ENCODE measurements at regions not wholly inside any gene's neighbourhood (a gene's known extent, or its start where the extent isn't known, plus 50 kb on each side); places are given as distances from the start of the nearest gene placed in this dataset.

DNA sequence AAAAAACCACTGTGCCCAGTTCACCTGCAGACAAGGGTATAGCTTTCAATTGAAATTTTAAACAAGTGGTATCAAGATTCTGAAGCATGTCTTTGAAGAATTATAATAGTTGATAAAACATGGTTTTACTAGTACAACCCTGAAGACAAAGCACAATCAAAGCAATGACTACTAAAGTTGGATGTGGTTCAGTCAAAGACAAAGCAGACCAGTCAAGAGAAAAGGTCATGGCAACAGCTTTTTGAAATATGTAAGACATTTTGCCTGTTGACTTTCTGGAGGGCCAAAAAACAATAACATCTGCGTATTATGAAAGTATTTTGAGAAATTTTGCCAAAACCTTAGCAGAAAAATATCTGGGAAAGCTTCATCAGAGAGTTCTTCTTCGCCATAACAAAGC lies 1393.6 kb downstream of the SI start:
- DNase-seq (ENCODE audit: low read depth, low spot score), result no peak

DNA sequence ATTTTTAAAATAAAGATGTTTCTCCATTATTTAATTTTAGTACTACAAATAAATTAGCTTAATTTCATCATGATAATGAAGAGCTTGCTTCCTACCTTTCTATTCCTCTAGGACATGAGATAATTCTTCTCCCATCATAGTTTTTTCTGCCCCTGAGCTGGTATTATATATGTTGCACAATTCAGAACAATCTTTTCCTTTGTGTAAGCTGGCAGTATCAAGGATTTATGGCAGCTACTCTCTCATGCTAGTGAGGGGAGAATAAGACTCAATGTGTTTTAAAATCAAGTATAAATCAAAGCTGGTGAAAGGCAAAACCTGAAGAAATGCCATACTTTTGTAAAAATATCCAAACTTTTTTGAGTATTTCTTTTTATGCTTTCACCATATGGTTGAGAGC lies 1405.3 kb downstream of the SI start:
- DNase-seq (ENCODE audit: low read depth, low spot score), result no peak

DNA sequence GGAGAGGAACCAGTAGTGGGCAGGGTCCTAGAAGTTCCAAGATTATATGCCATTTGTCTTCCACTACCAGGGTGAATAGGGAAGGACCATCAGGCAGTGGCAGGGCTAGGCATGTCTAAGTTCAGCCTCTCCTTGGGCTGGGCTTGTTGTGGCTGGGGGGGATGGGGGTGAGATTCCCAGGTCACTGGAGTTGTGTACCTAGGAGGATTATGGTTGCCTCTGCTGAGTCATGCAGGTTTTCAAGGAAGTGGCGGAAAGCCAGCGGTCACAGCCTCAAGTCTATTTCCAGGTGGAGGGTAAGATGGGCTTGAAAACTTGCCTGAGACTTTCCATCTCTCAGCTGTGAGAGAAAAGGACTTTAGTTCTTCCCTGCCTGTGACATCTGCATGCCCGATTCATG lies 1407.1 kb downstream of the SI start:
- no peak for DNase-seq (ENCODE audit: low read depth, low spot score)

DNA sequence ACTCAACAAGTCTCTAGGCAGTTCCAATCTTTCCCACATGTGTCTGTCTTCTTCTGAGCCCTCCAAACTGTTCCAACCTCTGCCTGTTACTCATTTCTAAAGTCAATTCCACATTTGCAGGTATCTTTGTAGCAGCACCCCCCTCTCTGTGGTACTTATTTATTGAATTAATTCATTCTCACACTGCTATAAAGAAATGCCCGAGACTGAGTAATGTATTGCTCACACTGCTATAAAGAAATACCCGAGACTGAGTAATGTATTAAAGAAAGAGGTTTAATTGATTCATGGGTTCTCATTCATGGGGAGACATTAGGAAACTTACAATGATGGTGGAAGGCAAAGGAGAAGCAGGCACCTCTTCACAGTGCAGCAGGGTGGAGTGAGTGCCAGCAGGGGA lies 1413.8 kb downstream of the SI start:
- DNase-seq (ENCODE audit: low read depth, low spot score), result no peak

DNA sequence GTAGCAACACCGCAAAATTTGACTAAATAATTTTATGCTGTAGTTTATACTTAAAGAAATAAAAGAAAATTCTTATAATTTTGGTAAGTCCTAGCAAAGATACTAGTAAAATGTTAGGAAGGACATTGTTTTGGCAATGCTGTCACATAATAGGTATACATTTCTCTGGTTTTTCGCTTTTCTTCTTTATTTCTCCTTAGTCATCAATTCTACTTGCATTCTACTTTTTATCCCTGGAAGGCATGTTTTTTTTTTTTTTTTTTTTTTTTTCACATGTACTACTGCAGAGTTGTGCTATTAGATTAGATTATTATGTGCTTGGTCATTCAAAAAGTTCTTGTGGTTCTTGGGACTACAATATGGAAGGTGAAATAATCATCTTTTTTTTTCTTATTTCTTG lies 1421.2 kb downstream of the SI start:
- no peak for DNase-seq (ENCODE audit: low read depth, low spot score)

DNA sequence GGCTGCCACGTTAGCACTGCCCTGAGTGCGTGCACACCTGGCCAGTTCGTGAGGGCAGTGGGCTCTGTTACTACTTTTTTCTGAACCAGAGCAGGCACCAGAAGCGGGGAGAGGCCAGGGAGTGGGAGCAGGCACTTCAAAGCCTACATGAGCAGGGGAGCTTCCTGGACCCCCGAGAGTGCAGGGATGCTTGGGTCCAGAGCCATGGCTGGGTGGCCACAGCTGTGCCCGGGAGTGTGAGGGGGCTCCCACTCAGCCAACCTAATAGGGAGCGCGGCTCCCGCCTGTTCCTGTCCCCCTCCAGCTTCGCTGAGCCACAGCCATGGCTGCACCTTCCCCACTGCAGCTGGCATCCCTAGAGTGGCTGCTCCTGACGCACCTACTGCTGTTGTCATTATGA lies 1423.3 kb downstream of the SI start:
- DNase-seq (ENCODE audit: low read depth, low spot score), result no peak

DNA sequence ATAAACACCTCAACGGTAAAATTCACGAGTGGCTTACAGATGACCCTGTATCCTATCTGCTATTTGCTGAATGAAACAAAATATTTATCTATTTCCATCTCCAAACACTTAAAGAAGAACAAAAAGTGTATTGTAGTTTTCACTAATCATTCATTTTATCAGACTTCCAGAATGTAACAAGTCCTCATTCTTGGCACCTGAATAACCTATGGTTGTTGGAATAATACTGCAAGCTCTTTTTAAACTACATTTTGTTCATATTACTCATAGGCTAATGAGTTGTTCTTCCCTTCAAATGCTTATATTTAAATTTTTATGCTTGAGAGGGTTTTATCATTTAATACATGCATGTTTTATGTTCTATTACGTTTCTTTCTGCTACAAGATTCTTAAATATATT lies 1434.1 kb downstream of the SI start:
- DNase-seq (ENCODE audit: low read depth, low spot score), result no peak

DNA sequence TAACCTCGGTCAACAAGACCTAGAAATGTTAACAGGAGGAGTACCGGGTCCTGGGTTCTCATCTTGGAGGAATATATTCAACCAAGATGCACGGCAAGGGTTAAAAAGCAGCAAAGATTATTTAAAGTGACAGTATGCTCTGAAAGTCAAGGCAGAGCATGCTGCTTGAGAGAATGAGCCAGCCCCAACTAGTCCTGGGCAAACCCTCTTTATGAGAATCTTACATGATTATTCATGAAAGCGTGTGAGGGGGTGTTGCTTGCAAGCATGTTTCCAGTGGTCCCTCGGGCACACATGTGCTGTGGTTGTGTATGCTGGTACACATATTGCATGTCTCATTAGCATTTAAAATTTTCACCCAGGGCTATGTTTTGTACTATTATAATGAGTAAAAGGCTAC lies 1445.6 kb downstream of the SI start:
- no peak for DNase-seq (ENCODE audit: low read depth, low spot score)

DNA sequence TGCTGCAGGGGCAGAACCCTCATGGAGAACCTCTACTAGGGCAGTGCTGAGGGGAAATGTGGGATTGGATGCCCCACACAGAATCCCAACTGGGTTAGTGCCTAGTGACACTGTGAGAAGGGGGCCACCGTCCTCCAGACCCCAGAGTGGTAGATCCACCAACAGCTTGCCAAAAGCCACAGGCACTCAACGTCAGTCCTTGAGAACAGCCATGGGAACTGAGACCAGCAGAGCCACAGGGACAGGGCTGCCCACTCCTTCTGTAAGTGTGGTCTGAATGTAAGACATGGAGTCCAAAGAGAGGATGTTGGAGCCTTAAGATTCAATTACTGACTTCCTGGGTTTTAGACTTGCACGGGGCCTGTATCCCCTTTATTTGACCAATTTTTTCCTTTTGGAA lies 1451.5 kb downstream of the SI start:
- DNase-seq (ENCODE audit: low read depth, low spot score), result no peak

DNA sequence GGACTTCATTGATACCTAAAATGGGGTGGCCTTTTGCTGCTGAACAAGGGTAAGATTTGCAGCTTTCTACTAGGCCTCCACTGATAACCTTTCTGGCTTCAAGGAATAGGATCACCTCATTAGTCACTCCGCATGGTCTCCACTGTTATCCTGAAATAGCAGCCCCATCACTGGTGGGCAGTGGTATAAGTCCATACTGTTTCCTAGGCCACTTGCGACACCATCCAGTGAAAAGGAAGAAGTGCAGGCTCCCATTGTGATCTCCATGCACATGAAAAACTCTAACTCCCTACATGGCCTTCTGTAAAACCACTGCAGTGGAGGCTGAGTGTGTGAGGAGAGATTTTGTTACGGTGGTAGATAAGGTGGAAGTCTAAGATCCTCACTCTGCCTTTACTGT lies 1455.9 kb downstream of the SI start:
- peak; percentile 78 for DNase-seq (ENCODE audit: low read depth, low spot score)

DNA sequence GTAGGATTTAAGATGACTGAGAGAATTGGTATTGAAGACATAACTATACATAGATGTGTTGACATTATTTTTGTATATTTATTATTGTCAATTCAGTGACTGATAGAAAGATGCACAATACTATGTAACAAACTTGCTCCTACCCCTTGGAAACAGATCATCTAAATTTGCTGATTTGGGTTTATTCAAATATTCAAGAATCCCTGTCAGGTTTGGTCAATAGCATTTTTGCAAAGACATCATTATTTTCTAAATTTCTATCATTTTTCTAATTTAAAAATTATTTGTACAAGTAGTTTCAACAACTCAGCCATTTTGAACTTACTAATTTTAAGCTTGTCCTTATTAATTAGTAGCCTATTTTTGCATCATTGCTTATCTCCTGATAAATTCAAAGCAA lies 1463.4 kb downstream of the SI start:
- no peak for DNase-seq (ENCODE audit: low read depth, low spot score)

DNA sequence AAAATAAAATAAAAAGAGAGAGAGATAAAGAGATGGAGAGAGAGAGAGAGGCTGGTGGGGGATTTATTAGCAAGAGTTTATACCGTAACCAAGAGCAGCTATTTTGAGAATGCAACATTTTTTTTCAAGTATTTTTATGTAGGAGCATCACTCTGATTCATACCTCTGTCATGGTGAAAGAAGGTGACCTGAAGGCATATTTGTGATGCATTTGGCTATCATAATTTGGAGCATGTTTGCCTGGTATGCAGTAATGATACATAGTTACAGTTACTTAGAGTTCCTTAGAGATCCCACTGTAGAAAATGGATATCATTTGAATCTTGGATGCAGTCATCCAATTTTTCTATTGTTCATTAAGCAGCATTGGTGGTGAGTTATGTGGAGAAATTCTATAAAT lies 1472.4 kb downstream of the SI start:
- DNase-seq (ENCODE audit: low read depth, low spot score), result no peak

DNA sequence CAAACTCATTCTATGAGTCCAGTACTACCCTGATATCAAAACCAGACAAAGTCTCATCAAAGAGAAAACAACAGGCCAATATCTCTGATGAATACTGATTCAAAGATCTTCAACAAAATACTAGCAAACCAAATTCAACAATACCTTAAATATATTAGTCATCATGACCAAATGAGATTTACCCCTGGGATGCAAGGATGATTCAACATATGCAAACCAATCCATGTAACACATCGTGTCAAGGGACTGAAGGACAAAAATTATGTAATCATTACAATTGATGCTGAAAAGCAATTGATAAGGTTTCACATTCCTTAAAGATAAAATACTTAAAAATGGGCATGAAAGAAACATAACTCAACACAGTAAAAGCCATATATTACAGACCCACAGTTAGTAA lies 1476.9 kb downstream of the SI start:
- DNase-seq (ENCODE audit: low read depth, low spot score), result no peak

DNA sequence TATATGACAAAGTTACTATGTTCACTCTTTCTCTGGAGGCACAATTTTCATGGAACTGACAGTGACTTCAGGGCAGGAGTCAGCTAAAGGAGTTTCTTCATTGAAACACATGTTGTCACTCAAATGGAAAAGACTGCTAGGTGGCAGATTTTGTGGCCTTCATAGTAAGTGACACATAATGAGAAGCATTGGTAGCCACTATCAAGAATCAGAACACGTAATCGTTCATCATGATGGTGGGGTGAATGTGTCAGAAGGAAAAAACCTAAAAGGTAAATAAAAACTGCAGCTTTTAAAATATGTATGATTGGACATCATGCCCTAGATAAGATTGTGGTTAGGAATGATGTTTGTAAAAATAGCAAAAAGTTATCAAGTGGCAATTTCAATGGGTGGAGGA lies 1491.0 kb downstream of the SI start:
- DNase-seq (ENCODE audit: low read depth, low spot score), result no peak

DNA sequence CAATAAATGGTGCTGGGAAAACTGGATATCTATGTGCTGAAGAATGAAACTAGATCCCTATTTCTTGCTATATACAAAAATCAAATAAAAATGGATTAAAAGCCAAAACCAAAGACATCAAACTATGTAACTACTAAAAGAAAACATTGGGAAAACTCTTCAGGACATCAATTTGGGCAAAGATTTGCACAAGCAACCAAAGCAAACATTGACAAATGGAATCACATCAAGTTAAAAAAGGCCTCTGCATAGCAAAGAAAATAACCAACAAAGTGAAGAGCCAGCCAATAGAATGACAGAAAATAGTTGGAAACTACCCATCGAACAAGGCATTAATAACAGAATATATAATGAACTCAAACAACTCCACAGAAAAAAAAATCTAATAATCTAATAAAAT lies 1495.3 kb downstream of the SI start:
- DNase-seq (ENCODE audit: low read depth, low spot score), result no peak

DNA sequence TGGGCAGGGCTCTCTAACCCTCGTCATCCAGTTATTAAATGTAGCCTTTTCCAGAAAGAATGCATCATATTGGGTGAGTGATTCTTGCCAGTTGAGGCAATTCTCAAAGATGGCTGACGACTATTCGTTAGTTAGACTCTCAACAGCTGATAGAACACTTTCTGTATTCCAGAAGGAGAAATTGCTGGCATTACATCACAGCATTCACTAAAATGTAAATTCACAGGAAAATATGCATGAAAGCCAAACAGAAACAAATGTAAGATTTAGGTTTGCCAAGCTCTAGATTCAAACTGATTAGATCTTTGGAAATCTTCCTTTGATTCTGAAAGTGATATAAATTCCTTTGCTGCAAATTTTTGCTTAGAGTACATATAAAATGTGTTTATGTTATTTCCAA lies 1501.0 kb downstream of the SI start:
- DNase-seq (ENCODE audit: low read depth, low spot score), result no peak

DNA sequence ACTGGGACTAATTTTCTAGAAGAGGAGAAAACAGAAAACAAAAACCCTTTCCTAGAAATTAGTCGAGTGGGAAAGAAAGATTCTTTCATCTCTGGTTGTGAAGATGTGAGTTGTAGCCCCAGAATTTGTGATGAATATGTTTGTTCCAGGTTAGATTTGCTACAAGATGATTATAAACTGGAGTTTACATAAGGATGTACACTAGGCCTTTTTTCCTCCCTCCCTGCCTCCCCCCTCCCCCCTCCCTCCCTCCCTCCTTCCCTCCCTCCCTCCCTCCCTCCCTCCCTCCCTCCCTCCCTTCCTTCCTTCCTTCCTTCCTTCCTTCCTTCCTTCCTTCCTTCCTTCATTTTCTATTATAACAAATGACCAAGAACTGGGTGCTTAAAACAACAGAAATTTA lies 1502.0 kb downstream of the SI start:
- no peak for DNase-seq (ENCODE audit: low read depth, low spot score)

DNA sequence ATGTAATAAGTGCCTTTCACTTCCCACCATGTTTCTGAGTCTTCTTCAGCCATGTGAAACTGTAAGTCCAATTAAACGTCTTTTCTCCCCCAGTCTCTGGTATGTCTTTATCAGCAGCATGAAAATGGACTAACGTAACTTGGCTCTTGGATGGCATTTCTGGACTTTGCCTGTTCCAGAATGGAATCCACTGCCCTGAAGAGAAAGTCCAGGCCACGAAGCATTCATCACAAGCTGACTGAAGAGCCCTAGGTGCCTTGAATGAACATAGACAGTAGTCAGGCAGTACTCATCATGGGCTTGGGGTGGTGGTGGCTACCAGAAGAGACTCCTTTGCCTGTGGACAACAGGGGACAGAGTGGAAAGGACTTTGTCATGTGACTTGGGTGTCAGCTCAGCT lies 1505.0 kb downstream of the SI start:
- no peak for DNase-seq (ENCODE audit: low read depth, low spot score)

DNA sequence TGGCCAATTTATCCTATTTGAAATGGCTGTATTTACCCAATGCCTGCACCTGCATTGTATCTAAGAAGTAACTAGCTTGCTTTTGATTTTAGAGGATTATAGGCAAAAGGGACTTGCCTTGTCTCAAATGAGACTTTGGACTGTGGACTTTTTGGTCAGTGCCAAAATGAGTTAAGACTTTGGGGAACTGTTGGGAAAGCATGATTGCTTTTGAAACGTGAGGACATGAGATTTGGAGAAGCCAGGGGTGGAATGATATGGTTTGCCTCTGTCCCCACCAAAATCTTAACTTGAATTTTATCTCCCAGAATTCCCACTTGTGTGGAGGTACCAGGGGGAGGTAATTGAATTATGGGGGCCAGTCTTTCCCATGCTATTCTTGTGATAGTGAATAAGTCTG lies 1505.4 kb downstream of the SI start:
- DNase-seq (ENCODE audit: low read depth, low spot score), result no peak

DNA sequence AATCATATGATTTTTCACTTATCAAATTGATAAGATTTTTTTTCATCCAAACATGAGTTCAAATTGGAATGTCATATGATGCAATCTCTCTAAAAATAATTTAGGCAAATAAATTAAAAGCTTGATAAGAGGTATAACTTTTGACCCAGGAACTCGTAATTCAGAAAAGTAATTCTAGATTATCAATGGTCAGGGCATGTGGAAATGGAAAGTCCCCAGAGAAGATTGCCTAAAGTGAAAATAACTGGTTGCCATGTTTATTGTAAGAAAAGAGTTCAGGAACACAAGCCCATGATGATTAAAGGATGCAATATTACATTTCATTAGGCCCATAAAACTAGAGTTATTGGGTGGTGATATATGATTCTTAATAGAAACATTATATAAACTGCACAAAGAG lies 1514.8 kb downstream of the SI start:
- no peak for DNase-seq (ENCODE audit: low read depth, low spot score)

DNA sequence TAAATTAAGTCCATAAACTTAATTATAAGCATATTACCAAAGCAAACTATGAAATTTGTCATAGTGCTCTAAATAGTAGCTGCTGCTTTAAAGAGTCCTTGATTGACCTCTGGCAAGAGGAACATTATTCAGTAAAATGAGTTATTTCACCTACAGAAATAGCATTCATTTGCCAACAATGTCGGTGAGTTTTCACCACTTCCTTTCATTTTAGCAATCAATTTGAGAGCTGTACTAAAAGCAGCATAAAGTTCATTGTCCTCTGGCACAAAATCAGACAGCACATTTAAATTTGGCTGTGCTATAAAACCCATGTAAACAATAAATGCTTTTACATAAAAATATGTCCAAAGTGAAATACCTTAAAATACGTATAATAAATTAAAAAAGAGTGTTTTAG lies 1515.7 kb downstream of the SI start:
- DNase-seq (ENCODE audit: low read depth, low spot score), result no peak

DNA sequence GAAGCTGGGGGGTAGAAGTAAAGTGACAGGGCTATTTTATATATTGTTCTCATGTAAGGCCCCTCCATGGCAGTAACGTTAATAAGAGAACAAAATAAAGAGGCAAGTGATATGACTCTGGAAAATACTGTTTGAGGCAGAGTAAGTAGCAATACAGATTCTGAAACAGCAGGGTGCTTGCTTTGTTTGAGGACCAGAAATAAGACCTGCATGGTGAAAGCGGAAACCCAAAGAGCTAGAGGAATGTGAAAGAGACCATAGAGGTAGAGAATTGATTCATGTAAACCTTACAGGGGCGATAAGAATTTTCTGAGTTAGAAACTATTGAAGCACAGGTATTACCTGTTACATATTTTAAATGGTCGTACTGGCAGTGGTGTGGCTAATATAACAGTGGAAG lies 1517.1 kb downstream of the SI start:
- peak; percentile 30 for DNase-seq (ENCODE audit: low read depth, low spot score)

DNA sequence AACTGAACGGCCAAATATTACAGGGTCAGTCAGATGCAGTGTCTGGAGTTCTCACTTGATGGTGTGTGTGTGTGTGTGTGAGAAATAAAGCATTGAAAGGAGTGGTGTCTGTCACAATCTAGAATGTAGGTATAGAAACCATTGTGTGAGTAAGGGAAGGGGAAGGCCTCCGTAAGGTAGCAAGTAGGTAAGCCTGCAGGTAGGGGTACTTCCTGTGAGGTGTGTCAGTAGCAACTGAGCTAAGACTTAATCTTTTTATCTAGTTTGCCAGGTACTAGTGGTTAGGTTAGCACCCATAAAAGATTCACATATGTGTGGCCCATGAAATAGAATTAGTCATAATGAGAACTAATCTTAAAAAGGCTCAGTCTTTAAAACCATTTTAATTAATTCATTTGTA lies 1517.8 kb downstream of the SI start:
- DNase-seq (ENCODE audit: low read depth, low spot score), result no peak

DNA sequence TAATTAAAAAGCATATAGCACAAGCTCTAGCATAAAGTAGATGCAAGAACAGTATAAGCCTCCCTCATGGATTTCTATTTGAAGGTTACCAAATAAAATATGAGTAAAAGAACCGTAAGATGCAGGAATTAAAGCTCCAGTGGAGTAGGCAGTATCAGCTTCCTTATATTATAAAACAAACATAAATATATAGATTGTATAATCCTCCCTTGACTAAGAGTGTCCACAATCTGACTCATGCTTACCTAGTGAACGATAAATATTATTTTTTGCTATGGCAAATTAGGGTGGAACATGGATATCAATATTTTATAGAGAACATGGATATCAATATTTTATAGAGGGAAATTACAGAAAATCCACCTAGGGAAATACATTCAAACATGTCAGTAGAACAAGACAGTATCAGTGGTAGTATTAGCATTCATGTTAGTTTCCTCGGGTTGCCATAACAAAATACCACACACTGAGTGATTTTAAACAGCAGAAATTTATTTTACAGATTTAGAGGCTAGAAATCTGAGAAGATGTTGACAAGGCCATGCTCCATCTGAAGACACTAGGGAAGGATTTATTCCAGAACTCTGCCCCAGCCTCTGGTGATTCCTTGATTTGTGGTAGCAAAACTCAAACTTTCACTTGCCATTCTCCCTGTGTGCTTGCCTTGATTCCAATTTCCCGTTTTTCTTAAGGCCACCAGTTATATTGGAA lies 1521.3 kb downstream of the SI start:
- DNase-seq (ENCODE audit: low read depth, low spot score), result no peak
